HEK293 (cell line): ENCODE measurements at regions not wholly inside any gene's neighbourhood (a gene's known extent, or its start where the extent isn't known, plus 50 kb on each side); places are given as distances from the start of the nearest gene placed in this dataset.

ENCODE experiments used
- CTCF ChIA-PET: fragments of 350-600 bp; formaldehyde crosslinking; extraction: SDS; loops from one replicate; lab custom pipeline; 2021; ENCODE audit warnings: antibody characterized with exemption; lab: Yijun Ruan, JAX
- POLR2A ChIA-PET: fragments of 300-600 bp; formaldehyde crosslinking; extraction: SDS; loops from one replicate; lab custom pipeline; 2020; ENCODE audit warnings: antibody characterized with exemption, inconsistent platforms; lab: Yijun Ruan, JAX
- H3K27ac ChIP-seq: fragments of 200-500 bp; sonication (Bioruptor generic); 2 replicates; pipeline ENCODE4 v1.5.1; 2014; ENCODE audit warnings: low read depth, low read length, control low read depth, inconsistent platforms; ENCODE audit errors: extremely low read depth
- H3K36me3 ChIP-seq, 2 experiments: fragments of 200-500 bp in 1 of 2; sonication (Bioruptor generic) in 1 of 2; 1 replicate in 1 of 2; 2 replicates in 1 of 2; pipeline ENCODE4 v1.5.1; 2014 to 2017; ENCODE audit warnings: inconsistent platforms in 2 of 2, low read length in 2 of 2; ENCODE audit not compliant: control insufficient read depth in 2 of 2, insufficient read depth in 1 of 2
- H3K4me1 ChIP-seq: fragments of 200-500 bp; sonication (Bioruptor generic); 2 replicates; pipeline ENCODE4 v1.5.1; 2014; ENCODE audit warnings: mild to moderate bottlenecking, low read length, inconsistent platforms; ENCODE audit not compliant: control insufficient read depth, insufficient read depth
- H3K4me3 ChIP-seq: 2 replicates; pipeline ENCODE4 v1.5.1; 2011; ENCODE audit warnings: low read depth, mild to moderate bottlenecking, control low read depth, low read length, moderate library complexity
- H3K9me3 ChIP-seq: fragments of 200-500 bp; sonication (Bioruptor generic); 2 replicates; pipeline ENCODE4 v1.5.1; 2014; ENCODE audit warnings: low read depth, low read length, inconsistent platforms; ENCODE audit not compliant: control insufficient read depth, insufficient read depth
- GFI1B ChIP-seq: fragments of 450-650 bp; formaldehyde crosslinking; IDR thresholded peaks from 2 replicates; pipeline ENCODE4 v1.5.1; 2016; ENCODE audit warnings: missing biosample characterization, missing genetic modification characterization
- SETDB1 ChIP-seq: IDR thresholded peaks from one replicate; pipeline ENCODE4 v1.6.1; 2017; ENCODE audit warnings: mild to moderate bottlenecking, low read length, moderate library complexity, mixed read lengths; ENCODE audit not compliant: insufficient read length
- SP7 ChIP-seq: fragments of 450-650 bp; formaldehyde crosslinking; IDR thresholded peaks from 2 replicates; pipeline ENCODE4 v1.5.1; 2016; ENCODE audit warnings: missing biosample characterization, missing genetic modification characterization
- ZBTB7A ChIP-seq: fragments of 450-650 bp; formaldehyde crosslinking; IDR thresholded peaks from 2 replicates; pipeline ENCODE4 v1.5.1; 2016; ENCODE audit warnings: low read depth, missing biosample characterization, missing genetic modification characterization
- ZNF391 ChIP-seq: fragments of 450-650 bp; formaldehyde crosslinking; IDR thresholded peaks from 2 replicates; pipeline ENCODE4 v1.5.1; 2016; ENCODE audit warnings: low read depth, missing biosample characterization, missing genetic modification characterization, borderline replicate concordance
- ZNF560 ChIP-seq: fragments of 450-650 bp; formaldehyde crosslinking; IDR thresholded peaks from 2 replicates; pipeline ENCODE4 v1.5.1; 2017; ENCODE audit warnings: missing biosample characterization, missing genetic modification characterization, borderline replicate concordance
- ZNF624 ChIP-seq: fragments of 450-650 bp; formaldehyde crosslinking; IDR thresholded peaks from 2 replicates; pipeline ENCODE4 v1.5.1; 2017; ENCODE audit warnings: missing biosample characterization, missing genetic modification characterization
- ZNF677 ChIP-seq: fragments of 450-650 bp; IDR thresholded peaks from 2 replicates; pipeline ENCODE4 v1.5.0; 2018; ENCODE audit warnings: missing biosample characterization, mild to moderate bottlenecking, missing genetic modification characterization, moderate library complexity
- TF ChIP-seq, protein P1 (sequence below): fragments of 450-650 bp; formaldehyde crosslinking; IDR thresholded peaks from 2 replicates; pipeline ENCODE4 v1.5.1; 2017; ENCODE audit warnings: missing biosample characterization, missing genetic modification characterization
- TF ChIP-seq, protein P2 (sequence below): fragments of 450-650 bp; formaldehyde crosslinking; conservative IDR thresholded peaks from 2 replicates; pipeline ENCODE4 v1.5.1; 2016; ENCODE audit warnings: low read depth, missing biosample characterization, missing genetic modification characterization
- TF ChIP-seq, protein P3 (sequence below): fragments of 450-650 bp; formaldehyde crosslinking; IDR thresholded peaks from 2 replicates; pipeline ENCODE4 v1.5.1; 2016; ENCODE audit warnings: missing biosample characterization, missing genetic modification characterization
- TF ChIP-seq, protein P4 (sequence below): fragments of 450-650 bp; formaldehyde crosslinking; IDR thresholded peaks from 2 replicates; pipeline ENCODE4 v1.5.1; 2016; ENCODE audit warnings: missing biosample characterization, missing genetic modification characterization
- TF ChIP-seq, protein P5 (sequence below): fragments of 450-650 bp; formaldehyde crosslinking; IDR thresholded peaks from 2 replicates; pipeline ENCODE4 v1.5.1; 2016; ENCODE audit warnings: missing biosample characterization, missing genetic modification characterization

DNA sequence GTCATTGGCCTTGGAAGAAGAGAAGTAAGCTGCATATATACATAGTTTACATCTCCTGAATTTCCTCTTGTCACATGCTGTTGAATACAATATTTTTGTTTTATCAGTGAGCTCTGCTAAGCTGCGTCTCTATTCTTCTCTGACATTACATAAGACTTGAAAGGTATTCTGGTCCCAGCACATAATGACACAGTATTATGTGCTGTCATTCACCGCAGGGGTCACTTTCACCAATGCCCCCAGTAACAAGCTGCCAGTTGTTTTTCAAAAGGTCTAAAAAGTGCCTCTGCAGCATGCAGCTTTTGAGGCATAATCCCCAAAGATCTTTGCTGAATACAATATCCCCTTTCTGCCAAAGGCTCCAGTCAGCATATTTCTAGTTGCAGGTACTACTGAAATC is 349.0 kb upstream of the FAM174A start:
- TF ChIP-seq ZBTB7A (tag by site-specific recombination) (no peak), ZNF677 (tag by site-specific recombination) (no peak), SP7 (tag by site-specific recombination) (no peak), ZNF560 (no peak), ZNF391 (no peak), ZNF624 (no peak), SETDB1 (no peak), GFI1B (tag by site-specific recombination) (no peak)
- TF ChIP-seq, protein P1, sequence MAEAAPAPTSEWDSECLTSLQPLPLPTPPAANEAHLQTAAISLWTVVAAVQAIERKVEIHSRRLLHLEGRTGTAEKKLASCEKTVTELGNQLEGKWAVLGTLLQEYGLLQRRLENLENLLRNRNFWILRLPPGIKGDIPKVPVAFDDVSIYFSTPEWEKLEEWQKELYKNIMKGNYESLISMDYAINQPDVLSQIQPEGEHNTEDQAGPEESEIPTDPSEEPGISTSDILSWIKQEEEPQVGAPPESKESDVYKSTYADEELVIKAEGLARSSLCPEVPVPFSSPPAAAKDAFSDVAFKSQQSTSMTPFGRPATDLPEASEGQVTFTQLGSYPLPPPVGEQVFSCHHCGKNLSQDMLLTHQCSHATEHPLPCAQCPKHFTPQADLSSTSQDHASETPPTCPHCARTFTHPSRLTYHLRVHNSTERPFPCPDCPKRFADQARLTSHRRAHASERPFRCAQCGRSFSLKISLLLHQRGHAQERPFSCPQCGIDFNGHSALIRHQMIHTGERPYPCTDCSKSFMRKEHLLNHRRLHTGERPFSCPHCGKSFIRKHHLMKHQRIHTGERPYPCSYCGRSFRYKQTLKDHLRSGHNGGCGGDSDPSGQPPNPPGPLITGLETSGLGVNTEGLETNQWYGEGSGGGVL: no peak
- TF ChIP-seq, protein P2, sequence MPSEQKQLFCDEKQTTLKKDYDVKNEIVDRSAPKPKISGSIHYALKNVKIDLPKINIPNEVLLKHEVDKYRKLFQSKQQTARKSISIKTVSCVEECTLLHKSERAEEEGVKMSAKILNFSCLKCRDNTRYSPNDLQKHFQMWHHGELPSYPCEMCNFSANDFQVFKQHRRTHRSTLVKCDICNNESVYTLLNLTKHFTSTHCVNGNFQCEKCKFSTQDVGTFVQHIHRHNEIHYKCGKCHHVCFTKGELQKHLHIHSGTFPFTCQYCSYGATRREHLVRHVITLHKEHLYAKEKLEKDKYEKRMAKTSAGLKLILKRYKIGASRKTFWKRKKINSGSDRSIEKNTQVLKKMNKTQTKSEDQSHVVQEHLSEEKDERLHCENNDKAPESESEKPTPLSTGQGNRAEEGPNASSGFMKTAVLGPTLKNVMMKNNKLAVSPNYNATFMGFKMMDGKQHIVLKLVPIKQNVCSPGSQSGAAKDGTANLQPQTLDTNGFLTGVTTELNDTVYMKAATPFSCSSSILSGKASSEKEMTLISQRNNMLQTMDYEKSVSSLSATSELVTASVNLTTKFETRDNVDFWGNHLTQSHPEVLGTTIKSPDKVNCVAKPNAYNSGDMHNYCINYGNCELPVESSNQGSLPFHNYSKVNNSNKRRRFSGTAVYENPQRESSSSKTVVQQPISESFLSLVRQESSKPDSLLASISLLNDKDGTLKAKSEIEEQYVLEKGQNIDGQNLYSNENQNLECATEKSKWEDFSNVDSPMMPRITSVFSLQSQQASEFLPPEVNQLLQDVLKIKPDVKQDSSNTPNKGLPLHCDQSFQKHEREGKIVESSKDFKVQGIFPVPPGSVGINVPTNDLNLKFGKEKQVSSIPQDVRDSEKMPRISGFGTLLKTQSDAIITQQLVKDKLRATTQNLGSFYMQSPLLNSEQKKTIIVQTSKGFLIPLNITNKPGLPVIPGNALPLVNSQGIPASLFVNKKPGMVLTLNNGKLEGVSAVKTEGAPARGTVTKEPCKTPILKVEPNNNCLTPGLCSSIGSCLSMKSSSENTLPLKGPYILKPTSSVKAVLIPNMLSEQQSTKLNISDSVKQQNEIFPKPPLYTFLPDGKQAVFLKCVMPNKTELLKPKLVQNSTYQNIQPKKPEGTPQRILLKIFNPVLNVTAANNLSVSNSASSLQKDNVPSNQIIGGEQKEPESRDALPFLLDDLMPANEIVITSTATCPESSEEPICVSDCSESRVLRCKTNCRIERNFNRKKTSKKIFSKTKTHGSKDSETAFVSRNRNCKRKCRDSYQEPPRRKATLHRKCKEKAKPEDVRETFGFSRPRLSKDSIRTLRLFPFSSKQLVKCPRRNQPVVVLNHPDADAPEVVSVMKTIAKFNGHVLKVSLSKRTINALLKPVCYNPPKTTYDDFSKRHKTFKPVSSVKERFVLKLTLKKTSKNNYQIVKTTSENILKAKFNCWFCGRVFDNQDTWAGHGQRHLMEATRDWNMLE (tag by site-specific recombination): no peak
- TF ChIP-seq, protein P3, sequence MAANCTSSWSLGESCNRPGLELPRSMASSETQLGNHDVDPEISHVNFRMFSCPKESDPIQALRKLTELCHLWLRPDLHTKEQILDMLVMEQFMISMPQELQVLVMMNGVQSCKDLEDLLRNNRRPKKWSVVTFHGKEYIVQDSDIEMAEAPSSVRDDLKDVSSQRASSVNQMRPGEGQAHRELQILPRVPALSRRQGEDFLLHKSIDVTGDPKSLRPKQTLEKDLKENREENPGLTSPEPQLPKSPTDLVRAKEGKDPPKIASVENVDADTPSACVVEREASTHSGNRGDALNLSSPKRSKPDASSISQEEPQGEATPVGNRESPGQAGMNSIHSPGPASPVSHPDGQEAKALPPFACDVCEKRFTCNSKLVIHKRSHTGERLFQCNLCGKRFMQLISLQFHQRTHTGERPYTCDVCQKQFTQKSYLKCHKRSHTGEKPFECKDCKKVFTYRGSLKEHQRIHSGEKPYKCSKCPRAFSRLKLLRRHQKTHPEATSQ: no peak
- TF ChIP-seq, protein P4, sequence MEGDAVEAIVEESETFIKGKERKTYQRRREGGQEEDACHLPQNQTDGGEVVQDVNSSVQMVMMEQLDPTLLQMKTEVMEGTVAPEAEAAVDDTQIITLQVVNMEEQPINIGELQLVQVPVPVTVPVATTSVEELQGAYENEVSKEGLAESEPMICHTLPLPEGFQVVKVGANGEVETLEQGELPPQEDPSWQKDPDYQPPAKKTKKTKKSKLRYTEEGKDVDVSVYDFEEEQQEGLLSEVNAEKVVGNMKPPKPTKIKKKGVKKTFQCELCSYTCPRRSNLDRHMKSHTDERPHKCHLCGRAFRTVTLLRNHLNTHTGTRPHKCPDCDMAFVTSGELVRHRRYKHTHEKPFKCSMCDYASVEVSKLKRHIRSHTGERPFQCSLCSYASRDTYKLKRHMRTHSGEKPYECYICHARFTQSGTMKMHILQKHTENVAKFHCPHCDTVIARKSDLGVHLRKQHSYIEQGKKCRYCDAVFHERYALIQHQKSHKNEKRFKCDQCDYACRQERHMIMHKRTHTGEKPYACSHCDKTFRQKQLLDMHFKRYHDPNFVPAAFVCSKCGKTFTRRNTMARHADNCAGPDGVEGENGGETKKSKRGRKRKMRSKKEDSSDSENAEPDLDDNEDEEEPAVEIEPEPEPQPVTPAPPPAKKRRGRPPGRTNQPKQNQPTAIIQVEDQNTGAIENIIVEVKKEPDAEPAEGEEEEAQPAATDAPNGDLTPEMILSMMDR (tag by site-specific recombination): no peak
- Histone ChIP-seq H3K4me1 (no peaks in the 10 kb centered on the region), H3K36me3 (no peaks in the 10 kb centered on the region), H3K4me3 (no peak overlapping the region), H3K9me3 (no peaks in the 10 kb centered on the region), H3K27ac (no peak overlapping the region)
- CTCF ChIA-PET: interaction anchor here (0.6 kb wide), 1 partner anchor 344 kb away, joined by 4 read pairs; no protein-coding TSS in a partner anchor
- POLR2A ChIA-PET: no interaction called here

DNA sequence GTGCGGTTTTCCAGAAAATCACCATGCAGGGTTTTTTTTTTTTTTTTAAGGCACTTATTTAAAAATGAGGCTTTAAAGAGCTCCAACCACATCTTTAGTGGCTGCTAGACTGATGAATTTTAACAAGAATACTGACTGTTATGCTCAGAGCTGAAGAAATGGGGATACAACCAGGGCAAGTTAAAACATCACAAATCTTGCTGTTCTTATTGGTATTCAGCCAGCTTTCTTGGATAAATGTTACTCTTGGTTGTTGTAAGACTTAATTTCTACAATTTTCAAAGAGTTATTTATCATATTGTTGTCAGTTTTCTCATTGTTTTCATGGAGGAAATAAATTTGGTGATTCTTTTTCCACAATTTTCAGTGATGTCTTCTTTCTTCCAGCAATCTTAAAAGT is 352.8 kb upstream of the FAM174A start:
- Histone ChIP-seq H3K9me3 (no peaks in the 10 kb centered on the region), H3K36me3 (no peaks in the 10 kb centered on the region), H3K4me3 (no peak overlapping the region), H3K27ac (no peak overlapping the region), H3K4me1 (no peaks in the 10 kb centered on the region)
- ChIA-PET CTCF (no interaction called here), POLR2A (no interaction called here)
- peak; percentile 95 for TF ChIP-seq ZNF677 (tag by site-specific recombination)
- TF ChIP-seq, protein P5, sequence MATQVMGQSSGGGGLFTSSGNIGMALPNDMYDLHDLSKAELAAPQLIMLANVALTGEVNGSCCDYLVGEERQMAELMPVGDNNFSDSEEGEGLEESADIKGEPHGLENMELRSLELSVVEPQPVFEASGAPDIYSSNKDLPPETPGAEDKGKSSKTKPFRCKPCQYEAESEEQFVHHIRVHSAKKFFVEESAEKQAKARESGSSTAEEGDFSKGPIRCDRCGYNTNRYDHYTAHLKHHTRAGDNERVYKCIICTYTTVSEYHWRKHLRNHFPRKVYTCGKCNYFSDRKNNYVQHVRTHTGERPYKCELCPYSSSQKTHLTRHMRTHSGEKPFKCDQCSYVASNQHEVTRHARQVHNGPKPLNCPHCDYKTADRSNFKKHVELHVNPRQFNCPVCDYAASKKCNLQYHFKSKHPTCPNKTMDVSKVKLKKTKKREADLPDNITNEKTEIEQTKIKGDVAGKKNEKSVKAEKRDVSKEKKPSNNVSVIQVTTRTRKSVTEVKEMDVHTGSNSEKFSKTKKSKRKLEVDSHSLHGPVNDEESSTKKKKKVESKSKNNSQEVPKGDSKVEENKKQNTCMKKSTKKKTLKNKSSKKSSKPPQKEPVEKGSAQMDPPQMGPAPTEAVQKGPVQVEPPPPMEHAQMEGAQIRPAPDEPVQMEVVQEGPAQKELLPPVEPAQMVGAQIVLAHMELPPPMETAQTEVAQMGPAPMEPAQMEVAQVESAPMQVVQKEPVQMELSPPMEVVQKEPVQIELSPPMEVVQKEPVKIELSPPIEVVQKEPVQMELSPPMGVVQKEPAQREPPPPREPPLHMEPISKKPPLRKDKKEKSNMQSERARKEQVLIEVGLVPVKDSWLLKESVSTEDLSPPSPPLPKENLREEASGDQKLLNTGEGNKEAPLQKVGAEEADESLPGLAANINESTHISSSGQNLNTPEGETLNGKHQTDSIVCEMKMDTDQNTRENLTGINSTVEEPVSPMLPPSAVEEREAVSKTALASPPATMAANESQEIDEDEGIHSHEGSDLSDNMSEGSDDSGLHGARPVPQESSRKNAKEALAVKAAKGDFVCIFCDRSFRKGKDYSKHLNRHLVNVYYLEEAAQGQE: no peak
